Esophagus muscularis mucosa (tissue), 4 donors: ENCODE measurements at regions not wholly inside any gene's neighbourhood (a gene's known extent, or its start where the extent isn't known, plus 50 kb on each side); places are given as distances from the start of the nearest gene placed in this dataset.

Experiments
- DNase-seq: peaks from one replicate; pipeline ENCODE4 v3.0.0-alpha.2; 2017; ENCODE audit errors: extremely low spot score
- H3K27ac ChIP-seq, 4 donors: fragments of 200-600 bp; sonication (generic); replicated peaks in 1 of 4; 1 replicate in 3 of 4; 2 replicates in 1 of 4; pipeline ENCODE4 v1.5.1; 2016 to 2019; ENCODE audit warnings: mild to moderate bottlenecking in 1 of 4
- H3K27me3 ChIP-seq, 4 donors: fragments of 200-600 bp; sonication (generic); one replicate each; pipeline versions ENCODE4 v1.5.1 to v1.6.0; 2016 to 2019
- H3K36me3 ChIP-seq, 4 donors: fragments of 200-600 bp; sonication (generic); one replicate each; pipeline ENCODE4 v1.5.1; 2016 to 2019
- H3K4me1 ChIP-seq, 4 donors: fragments of 200-600 bp; sonication (generic); one replicate each; pipeline ENCODE4 v1.5.1; 2016 to 2019
- H3K4me3 ChIP-seq, 4 donors: fragments of 200-600 bp; sonication (generic); 1 replicate in 2 of 4; 2 replicates in 2 of 4; pipeline ENCODE4 v1.5.1; 2016 to 2019; ENCODE audit warnings: mild to moderate bottlenecking in 4 of 4, moderate library complexity in 1 of 4
- H3K9me3 ChIP-seq, 4 donors: fragments of 200-600 bp; sonication (generic); 1 replicate in 3 of 4; 2 replicates in 1 of 4; pipeline ENCODE4 v1.5.1; 2016 to 2019
- EP300 ChIP-seq: sonication (generic); formaldehyde crosslinking; IDR thresholded peaks from one replicate; pipeline ENCODE4 v1.6.1; 2017; ENCODE audit warnings: antibody characterized with exemption
- POLR2A ChIP-seq: fragments of 450-650 bp; IDR thresholded peaks from one replicate; pipeline ENCODE4 v1.6.1; 2017; ENCODE audit warnings: antibody characterized with exemption, moderate library complexity, mild to moderate bottlenecking, low read depth
- POLR2AphosphoS5 ChIP-seq, 2 donors: sonication (generic); formaldehyde crosslinking; IDR thresholded peaks; one replicate each; pipeline ENCODE4 v1.6.1; 2017; ENCODE audit warnings: antibody characterized with exemption in 2 of 2
- WGBS: methylation state at CpG from one replicate; pipeline ENCODE4 v1.1.5; 2018; 5-methylcytosine and 5-hydroxymethylcytosine counted together
- intact Hi-C: fragments of 100-400 bp; cut with DNase I; formaldehyde crosslinking; loops from one replicate; pipeline ENCODE4 v1.15.1; 2023
- TF ChIP-seq, protein P1 (sequence below), 3 experiments: fragments of 200-600 bp in 2 of 3; fragments of 450-650 bp in 1 of 3; sonication (generic) in 2 of 3; IDR thresholded peaks; one replicate each; pipeline ENCODE4 v1.5.1; 2017 to 2019; ENCODE audit warnings: antibody characterized with exemption in 3 of 3, mild to moderate bottlenecking in 2 of 3, moderate library complexity in 1 of 3

DNA sequence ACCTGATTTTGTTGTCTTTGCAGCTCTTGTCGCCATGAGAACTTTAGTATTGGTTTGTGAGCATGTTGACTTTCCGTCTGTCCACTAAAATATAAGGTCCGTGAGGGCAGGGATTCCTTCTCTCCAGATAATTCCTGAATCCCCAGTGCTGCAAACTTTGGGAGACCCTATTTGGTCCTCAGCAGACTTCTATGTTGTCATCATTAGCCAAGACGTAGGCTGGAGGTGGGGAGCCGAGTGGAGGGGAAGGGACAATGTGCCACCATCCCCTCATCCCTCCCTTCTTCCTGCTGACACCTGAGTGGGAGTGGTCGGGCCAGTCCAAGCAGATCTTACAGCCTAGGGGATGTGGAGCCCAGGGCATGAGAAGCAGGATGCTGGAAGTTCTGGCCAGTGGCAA is 690.6 kb downstream of the TBC1D22A start:
- no peaks in the 10 kb centered on the region for H3K36me3 ChIP-seq
- H3K4me1 ChIP-seq = no peaks in the 10 kb centered on the region
- H3K4me3 ChIP-seq = no peak overlapping the region
- intact Hi-C loops = no loop called here
- H3K9me3 ChIP-seq = peaks cover 0 to 16% (median 14%) of the 10 kb centered on the region in 4 donors
- H3K27me3 ChIP-seq = peaks cover 0 to 34% (median 0%) of the 10 kb centered on the region in 4 donors
- no peak overlapping the region for H3K27ac ChIP-seq
- TF ChIP-seq POLR2A (no peak), EP300 (no peak), POLR2AphosphoS5 (IDR thresholded peaks at IDR 0.05) (no peak)
- TF ChIP-seq, protein P1, sequence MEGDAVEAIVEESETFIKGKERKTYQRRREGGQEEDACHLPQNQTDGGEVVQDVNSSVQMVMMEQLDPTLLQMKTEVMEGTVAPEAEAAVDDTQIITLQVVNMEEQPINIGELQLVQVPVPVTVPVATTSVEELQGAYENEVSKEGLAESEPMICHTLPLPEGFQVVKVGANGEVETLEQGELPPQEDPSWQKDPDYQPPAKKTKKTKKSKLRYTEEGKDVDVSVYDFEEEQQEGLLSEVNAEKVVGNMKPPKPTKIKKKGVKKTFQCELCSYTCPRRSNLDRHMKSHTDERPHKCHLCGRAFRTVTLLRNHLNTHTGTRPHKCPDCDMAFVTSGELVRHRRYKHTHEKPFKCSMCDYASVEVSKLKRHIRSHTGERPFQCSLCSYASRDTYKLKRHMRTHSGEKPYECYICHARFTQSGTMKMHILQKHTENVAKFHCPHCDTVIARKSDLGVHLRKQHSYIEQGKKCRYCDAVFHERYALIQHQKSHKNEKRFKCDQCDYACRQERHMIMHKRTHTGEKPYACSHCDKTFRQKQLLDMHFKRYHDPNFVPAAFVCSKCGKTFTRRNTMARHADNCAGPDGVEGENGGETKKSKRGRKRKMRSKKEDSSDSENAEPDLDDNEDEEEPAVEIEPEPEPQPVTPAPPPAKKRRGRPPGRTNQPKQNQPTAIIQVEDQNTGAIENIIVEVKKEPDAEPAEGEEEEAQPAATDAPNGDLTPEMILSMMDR (IDR thresholded peaks at IDR 0.05) = no peak
- WGBS = 91% methylated on average over 6 of the region's 6 CpGs
- peak; percentile 66 for DNase-seq

DNA sequence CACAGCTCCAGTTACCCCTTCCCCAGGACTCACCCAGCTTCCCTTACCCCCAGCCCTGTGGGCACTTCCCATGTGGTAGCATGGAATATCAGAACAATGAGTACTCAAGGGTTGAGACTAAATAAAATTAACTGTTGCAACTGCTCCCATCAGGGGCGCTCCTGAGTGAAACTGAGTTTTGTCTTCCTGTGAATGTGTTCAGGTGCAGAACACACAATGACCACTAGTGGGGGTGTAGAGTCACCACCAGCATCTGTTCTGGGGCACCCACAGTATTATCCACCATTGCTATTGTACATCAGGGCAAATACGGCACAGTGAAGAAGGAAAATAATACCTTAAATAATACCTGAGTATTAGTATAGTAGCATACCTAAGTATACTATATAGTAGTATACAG is 689.7 kb downstream of the TBC1D22A start:
- Histone ChIP-seq H3K4me3 (no peak overlapping the region), H3K4me1 (no peaks in the 10 kb centered on the region), H3K9me3 (peaks cover 0 to 16% (median 14%) of the 10 kb centered on the region in 4 donors), H3K27me3 (peaks cover 0 to 40% (median 0%) of the 10 kb centered on the region in 4 donors), H3K27ac (no peak overlapping the region), H3K36me3 (no peaks in the 10 kb centered on the region)
- intact Hi-C loops = no loop called here
- 92% methylated on average over 2 of the region's 2 CpGs for WGBS
- peak; percentile 82 for DNase-seq
- TF ChIP-seq POLR2A = no peak
- no peak for TF ChIP-seq POLR2AphosphoS5 (IDR thresholded peaks at IDR 0.05)
- TF ChIP-seq, protein P1 (IDR thresholded peaks at IDR 0.05) = peak in 1 of 3 experiments; percentile 28
- TF ChIP-seq EP300 = no peak

GRCh38 chr22:47450876-47451475 is 688.5 kb downstream of the TBC1D22A start:
- TF ChIP-seq POLR2A (no peak), POLR2AphosphoS5 (IDR thresholded peaks at IDR 0.05) (no peak), EP300 (no peak)
- TF ChIP-seq, protein P1 (IDR thresholded peaks at IDR 0.05) = no peak
- Histone ChIP-seq H3K4me3 (no peak overlapping the region), H3K36me3 (no peaks in the 10 kb centered on the region), H3K27ac (no peak overlapping the region), H3K27me3 (peaks cover 0 to 45% (median 0%) of the 10 kb centered on the region in 4 donors), H3K9me3 (peaks cover 0 to 16% (median 14%) of the 10 kb centered on the region in 4 donors), H3K4me1 (no peaks in the 10 kb centered on the region)
- intact Hi-C loops = no loop called here
- WGBS = 53% methylated on average over 7 of the region's 9 CpGs
- DNase-seq = peak; percentile 87

- Histone ChIP-seq H3K27ac (no peak overlapping the region), H3K9me3 (peaks cover 0 to 15% (median 11%) of the 10 kb centered on the region in 4 donors), H3K4me3 (no peak overlapping the region), H3K27me3 (peaks cover 0 to 48% (median 0%) of the 10 kb centered on the region in 4 donors), H3K4me1 (no peaks in the 10 kb centered on the region), H3K36me3 (no peaks in the 10 kb centered on the region)
- WGBS = 85% methylated on average over 12 of the region's 12 CpGs
- TF ChIP-seq, protein P1 (IDR thresholded peaks at IDR 0.05) = no peak
- no peak for TF ChIP-seq POLR2AphosphoS5 (IDR thresholded peaks at IDR 0.05)
- TF ChIP-seq EP300 = no peak
- TF ChIP-seq POLR2A = no peak
- intact Hi-C loops = no loop called here
- DNase-seq = peak; percentile 78
Observed at GRCh38 chr22:47449508-47450270, 687.2 kb downstream of the TBC1D22A start.
